WERI-Rb-1 (cell line): ENCODE measurements at regions not wholly inside any gene's neighbourhood (a gene's known extent, or its start where the extent isn't known, plus 50 kb on each side); places are given as distances from the start of the nearest gene placed in this dataset.
"Not testable (repeated sequence)": the region's sequence is repeated elsewhere in the genome, so short reads cannot be mapped to it uniquely, and the experiment has no call there.

Experiments
- DNase-seq: peaks from one replicate; pipeline ENCODE4 v3.0.0-alpha.2; 2020
- H3K27ac ChIP-seq: fragments of 250-450 bp; sonication (Bioruptor Pico); 2 replicates; pipeline ENCODE4 v1.5.1; 2020; ENCODE audit warnings: mild to moderate bottlenecking, moderate library complexity
- H3K27me3 ChIP-seq: fragments of 250-450 bp; sonication (Bioruptor Pico); 2 replicates; pipeline ENCODE4 v1.5.1; 2021; ENCODE audit warnings: mild to moderate bottlenecking, low read depth, moderate library complexity; ENCODE audit not compliant: insufficient read depth, severe bottlenecking
- H3K36me3 ChIP-seq: fragments of 250-450 bp; sonication (Bioruptor Pico); 2 replicates; pipeline ENCODE4 v1.5.1; 2020; ENCODE audit warnings: mild to moderate bottlenecking, moderate library complexity
- H3K4me3 ChIP-seq: 2 replicates; pipeline ENCODE4 v1.5.1; 2011; ENCODE audit warnings: low read depth, mild to moderate bottlenecking, control low read depth, low read length
- H3K9me3 ChIP-seq: fragments of 250-450 bp; sonication (Bioruptor Pico); 2 replicates; pipeline ENCODE4 v1.5.1; 2021; ENCODE audit warnings: mild to moderate bottlenecking, moderate library complexity; ENCODE audit not compliant: severe bottlenecking
- CTCF ChIP-seq: IDR thresholded peaks from 2 replicates; pipeline ENCODE4 v1.5.1; 2011; ENCODE audit warnings: low read depth, mild to moderate bottlenecking, control low read depth, inconsistent platforms, low read length

- H3K4me3 ChIP-seq: no peak overlapping the region
Measured at GRCh38 chr4:171242831-171243230, 570.4 kb upstream of the GALNTL6 start.

DNA sequence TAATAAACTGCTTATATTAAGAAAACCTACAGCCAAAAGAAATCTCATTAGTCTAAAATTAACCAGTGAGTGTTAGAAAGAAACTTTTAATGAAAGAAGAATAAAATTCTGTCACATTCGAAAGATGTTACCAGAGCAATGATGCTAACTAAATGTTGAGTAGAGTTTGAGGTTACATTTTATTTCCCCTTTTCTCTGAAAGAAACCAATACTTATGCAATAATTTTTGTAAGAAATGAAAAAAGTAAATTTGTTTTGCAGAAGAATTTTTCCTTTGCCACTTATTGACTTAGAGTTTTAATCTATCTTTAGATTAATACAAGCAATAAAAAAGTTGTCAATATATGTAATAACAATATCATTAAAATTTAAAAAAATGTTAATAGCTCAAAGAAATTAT, 574.0 kb upstream of the GALNTL6 start:
- Histone ChIP-seq H3K27ac (no peak overlapping the region), H3K9me3 (no peaks in the 10 kb centered on the region), H3K4me3 (no peak overlapping the region), H3K36me3 (no peaks in the 10 kb centered on the region), H3K27me3 (no peaks in the 10 kb centered on the region)
- TF ChIP-seq CTCF: no peak
- DNase-seq: no peak

More at GRCh38 chr4:171242831-171243230, 570.4 kb upstream of the GALNTL6 start:
- Histone ChIP-seq H3K9me3 (no peaks in the 10 kb centered on the region), H3K36me3 (no peaks in the 10 kb centered on the region), H3K27ac (no peak overlapping the region), H3K27me3 (no peaks in the 10 kb centered on the region)
- no peak for DNase-seq
- TF ChIP-seq CTCF: no peak

GRCh38 chr4:171235521-171235920, 577.7 kb upstream of the GALNTL6 start:
- no peak for DNase-seq
- TF ChIP-seq CTCF: no peak
- H3K9me3 ChIP-seq: no peaks in the 10 kb centered on the region
- H3K4me3 ChIP-seq: no peak overlapping the region
- no peak overlapping the region for H3K27ac ChIP-seq
- no peaks in the 10 kb centered on the region for H3K27me3 ChIP-seq
- no peaks in the 10 kb centered on the region for H3K36me3 ChIP-seq

DNA sequence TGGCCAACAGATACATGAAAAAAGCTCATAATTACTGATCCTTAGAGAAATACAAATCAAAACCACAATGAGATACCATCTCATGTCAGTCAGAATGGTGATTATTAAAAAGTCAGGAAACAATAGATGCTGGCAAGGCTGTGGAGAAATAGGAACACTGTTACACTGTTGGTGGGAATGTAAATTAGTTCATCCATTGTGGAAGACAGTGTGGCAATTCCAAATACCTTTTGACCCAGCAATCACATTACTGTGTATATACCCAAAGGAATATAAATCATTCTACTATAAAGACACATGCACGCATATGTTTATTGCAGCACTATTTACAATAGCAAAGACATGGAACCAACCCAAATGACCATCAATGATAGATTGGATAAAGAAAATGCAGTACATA, 583.9 kb upstream of the GALNTL6 start:
- not testable (repeated sequence) for H3K4me3 ChIP-seq, H3K27ac ChIP-seq

DNA sequence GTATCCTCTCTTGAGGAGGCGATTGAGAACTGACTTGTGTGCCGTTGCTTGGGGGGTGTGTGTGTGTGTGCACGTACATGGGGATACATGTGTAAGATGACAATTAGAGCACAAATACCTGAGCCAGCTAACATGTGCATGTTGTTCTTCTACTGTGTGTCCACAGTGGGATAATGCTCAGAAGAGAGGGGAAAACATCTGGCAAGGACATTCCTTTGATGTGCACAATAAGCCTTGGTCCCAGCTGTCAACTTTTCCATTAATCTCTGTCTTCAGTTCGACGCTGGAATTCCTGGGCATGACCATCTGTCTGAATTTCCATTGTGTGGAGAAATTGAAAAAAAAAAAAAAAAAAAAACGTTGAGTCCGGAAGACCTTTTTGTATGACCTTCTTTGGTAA, 592.0 kb upstream of the GALNTL6 start:
- Histone ChIP-seq H3K36me3 (no peaks in the 10 kb centered on the region), H3K9me3 (peaks cover 5% of the 10 kb centered on the region), H3K27ac (peak overlapping the region; percentile 67), H3K27me3 (no peaks in the 10 kb centered on the region), H3K4me3 (peak overlapping the region; percentile 17; the same call in 1 of the 2 replicates)
- DNase-seq: peak; percentile 68
- TF ChIP-seq CTCF: no peak

More for the DNA sequence above, 583.9 kb upstream of the GALNTL6 start:
- not testable (repeated sequence) for H3K27me3 ChIP-seq, DNase-seq, H3K9me3 ChIP-seq, H3K36me3 ChIP-seq

- Histone ChIP-seq H3K4me3 (no peak overlapping the region), H3K9me3 (no peaks in the 10 kb centered on the region), H3K36me3 (no peaks in the 10 kb centered on the region), H3K27me3 (no peaks in the 10 kb centered on the region), H3K27ac (no peak overlapping the region)
- no peak for DNase-seq
- TF ChIP-seq CTCF: no peak
Measured at GRCh38 chr4:171203425-171203824, 609.8 kb upstream of the GALNTL6 start.
